Left lung (tissue), 4 donors: ENCODE measurements at regions not wholly inside any gene's neighbourhood (a gene's known extent, or its start where the extent isn't known, plus 50 kb on each side); places are given as distances from the start of the nearest gene placed in this dataset.

ENCODE experiments used
- ATAC-seq: fragments of 200-7000 bp; cut with Tn5 transposase; one replicate; pipeline ENCODE4 v1.9.1; 2020; ENCODE audit warnings: moderate library complexity
- DNase-seq, 4 donors: peaks; one replicate each; pipeline ENCODE4 v3.0.0-alpha.2; 2013 to 2020
- H3K27ac ChIP-seq, 2 donors: fragments of 200-600 bp; sonication (generic) in 1 of 2; one replicate each; pipeline versions ENCODE4 v1.5.0 to v1.8.0; 2020 to 2021
- H3K27me3 ChIP-seq, 2 donors: fragments of 200-600 bp; sonication (generic) in 1 of 2; one replicate each; pipeline versions ENCODE4 v1.5.0 to v1.8.0; 2020 to 2021
- H3K36me3 ChIP-seq, 2 donors: fragments of 200-600 bp; sonication (generic) in 1 of 2; one replicate each; pipeline versions ENCODE4 v1.5.0 to v1.8.0; 2020 to 2021
- H3K4me1 ChIP-seq, 2 donors: fragments of 200-600 bp; one replicate each; pipeline ENCODE4 v1.8.0; 2021
- H3K4me3 ChIP-seq, 2 donors: fragments of 200-600 bp; sonication (generic) in 1 of 2; one replicate each; pipeline versions ENCODE4 v1.5.0 to v1.8.0; 2020 to 2021; ENCODE audit warnings: mild to moderate bottlenecking in 1 of 2
- H3K9me3 ChIP-seq, 2 donors: fragments of 200-600 bp; sonication (generic) in 1 of 2; one replicate each; pipeline versions ENCODE4 v1.5.0 to v1.8.0; 2020 to 2021
- intact Hi-C, 2 donors: fragments of 100-400 bp; cut with DNase I; formaldehyde crosslinking; loops; one replicate each; pipeline versions ENCODE4 v1.11.2 to v1.14.2; 2022
- TF ChIP-seq, protein P1 (sequence below), 2 donors: fragments of 200-600 bp; sonication (generic) in 1 of 2; IDR thresholded peaks; one replicate each; pipeline versions ENCODE4 v1.5.0 to v1.8.0; 2021; ENCODE audit warnings: antibody characterized with exemption in 2 of 2
- donor health status: DM: no; HTN: yes; CAD: no.
- donor health status: DM: no; HTN: no; CAD: no.

DNA sequence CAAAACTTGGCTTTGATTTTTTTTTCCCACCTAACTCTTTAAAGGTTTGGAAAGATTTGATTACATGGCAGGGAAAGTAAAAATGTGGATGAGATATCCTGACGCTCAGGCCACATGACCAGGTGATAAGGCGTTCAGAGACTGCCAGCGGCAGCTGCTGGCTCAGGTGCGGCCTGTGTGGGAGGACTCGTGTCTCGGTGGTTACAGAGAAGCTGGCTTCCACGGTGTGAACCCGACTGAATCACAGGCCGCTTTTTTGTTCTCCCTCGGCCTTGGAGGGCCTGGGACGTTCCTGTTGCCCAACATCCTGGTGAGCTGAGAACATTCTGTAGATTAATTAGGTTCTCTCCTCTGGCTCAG is 124.2 kb upstream of the ZNF516 start:
- H3K27me3 ChIP-seq = no peaks in the 10 kb centered on the region
- DNase-seq (peak in 2 of 4 donors; percentile 42 to 67), ATAC-seq (peak; percentile 61)
- TF ChIP-seq, protein P1, sequence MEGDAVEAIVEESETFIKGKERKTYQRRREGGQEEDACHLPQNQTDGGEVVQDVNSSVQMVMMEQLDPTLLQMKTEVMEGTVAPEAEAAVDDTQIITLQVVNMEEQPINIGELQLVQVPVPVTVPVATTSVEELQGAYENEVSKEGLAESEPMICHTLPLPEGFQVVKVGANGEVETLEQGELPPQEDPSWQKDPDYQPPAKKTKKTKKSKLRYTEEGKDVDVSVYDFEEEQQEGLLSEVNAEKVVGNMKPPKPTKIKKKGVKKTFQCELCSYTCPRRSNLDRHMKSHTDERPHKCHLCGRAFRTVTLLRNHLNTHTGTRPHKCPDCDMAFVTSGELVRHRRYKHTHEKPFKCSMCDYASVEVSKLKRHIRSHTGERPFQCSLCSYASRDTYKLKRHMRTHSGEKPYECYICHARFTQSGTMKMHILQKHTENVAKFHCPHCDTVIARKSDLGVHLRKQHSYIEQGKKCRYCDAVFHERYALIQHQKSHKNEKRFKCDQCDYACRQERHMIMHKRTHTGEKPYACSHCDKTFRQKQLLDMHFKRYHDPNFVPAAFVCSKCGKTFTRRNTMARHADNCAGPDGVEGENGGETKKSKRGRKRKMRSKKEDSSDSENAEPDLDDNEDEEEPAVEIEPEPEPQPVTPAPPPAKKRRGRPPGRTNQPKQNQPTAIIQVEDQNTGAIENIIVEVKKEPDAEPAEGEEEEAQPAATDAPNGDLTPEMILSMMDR (IDR thresholded peaks at IDR 0.05) = no peak
- intact Hi-C loops = no loop called here
- peak overlapping the region in 1 of 2 donors; percentile 38 for H3K4me3 ChIP-seq
- H3K27ac ChIP-seq = peak overlapping the region; percentile 74 to 81
- no peaks in the 10 kb centered on the region for H3K9me3 ChIP-seq
- H3K4me1 ChIP-seq = peaks cover 14 to 36% of the 10 kb centered on the region in 2 donors
- H3K36me3 ChIP-seq = no peaks in the 10 kb centered on the region

DNA sequence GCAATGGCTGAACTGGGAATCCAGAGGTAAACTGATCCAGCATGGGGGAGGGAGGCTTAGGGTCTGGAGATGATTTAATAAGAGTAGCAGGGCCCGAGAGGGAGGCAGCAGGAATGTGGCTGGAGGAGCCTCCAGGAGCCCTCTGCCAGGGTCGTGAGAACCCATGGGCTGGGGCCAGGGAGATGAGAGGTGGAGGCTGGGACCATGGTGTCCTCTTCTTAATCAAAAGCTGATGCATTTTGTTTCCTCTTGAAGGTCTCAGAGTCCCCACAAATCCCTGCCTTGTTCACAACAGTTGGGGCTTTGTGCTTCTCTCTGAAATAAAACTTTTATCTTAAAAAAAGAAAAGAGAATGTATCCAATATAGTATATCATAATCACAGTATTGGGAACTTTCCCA is 123.7 kb upstream of the ZNF516 start:
- Histone ChIP-seq H3K27ac (peak overlapping the region in 1 of 2 donors; percentile 81), H3K4me3 (no peak overlapping the region), H3K4me1 (peaks cover 14 to 36% of the 10 kb centered on the region in 2 donors), H3K9me3 (no peaks in the 10 kb centered on the region), H3K36me3 (no peaks in the 10 kb centered on the region), H3K27me3 (no peaks in the 10 kb centered on the region)
- DNase-seq (no peak), ATAC-seq (no peak)
- intact Hi-C loops = no loop called here
- TF ChIP-seq, protein P1 (IDR thresholded peaks at IDR 0.05) = no peak

DNA sequence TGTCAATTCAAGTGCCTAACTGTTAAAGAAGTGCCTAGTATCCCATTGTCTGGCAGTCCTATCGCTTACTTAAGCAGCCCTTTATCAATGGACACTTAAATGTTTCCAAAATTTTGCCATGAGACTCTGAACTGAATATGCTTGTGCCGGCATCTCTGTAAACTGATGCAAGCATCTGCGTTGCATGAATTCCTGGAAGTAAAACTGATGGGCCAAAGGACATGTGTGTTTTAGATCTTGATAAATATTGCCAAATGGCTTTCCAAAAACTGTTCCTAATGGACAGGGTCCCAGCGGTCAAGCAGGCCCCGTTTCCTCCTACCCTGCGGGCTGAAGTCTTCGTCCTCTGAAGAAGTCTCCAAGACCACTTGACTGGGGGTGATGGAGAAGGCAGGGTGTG is 121.3 kb upstream of the ZNF516 start:
- Histone ChIP-seq H3K27ac (no peak overlapping the region), H3K9me3 (no peaks in the 10 kb centered on the region), H3K4me3 (no peak overlapping the region), H3K36me3 (no peaks in the 10 kb centered on the region), H3K27me3 (no peaks in the 10 kb centered on the region), H3K4me1 (peaks cover 7 to 28% of the 10 kb centered on the region in 2 donors)
- TF ChIP-seq, protein P1 (IDR thresholded peaks at IDR 0.05) = no peak
- DNase-seq (no peak), ATAC-seq (no peak)
- intact Hi-C loops = no loop called here

DNA sequence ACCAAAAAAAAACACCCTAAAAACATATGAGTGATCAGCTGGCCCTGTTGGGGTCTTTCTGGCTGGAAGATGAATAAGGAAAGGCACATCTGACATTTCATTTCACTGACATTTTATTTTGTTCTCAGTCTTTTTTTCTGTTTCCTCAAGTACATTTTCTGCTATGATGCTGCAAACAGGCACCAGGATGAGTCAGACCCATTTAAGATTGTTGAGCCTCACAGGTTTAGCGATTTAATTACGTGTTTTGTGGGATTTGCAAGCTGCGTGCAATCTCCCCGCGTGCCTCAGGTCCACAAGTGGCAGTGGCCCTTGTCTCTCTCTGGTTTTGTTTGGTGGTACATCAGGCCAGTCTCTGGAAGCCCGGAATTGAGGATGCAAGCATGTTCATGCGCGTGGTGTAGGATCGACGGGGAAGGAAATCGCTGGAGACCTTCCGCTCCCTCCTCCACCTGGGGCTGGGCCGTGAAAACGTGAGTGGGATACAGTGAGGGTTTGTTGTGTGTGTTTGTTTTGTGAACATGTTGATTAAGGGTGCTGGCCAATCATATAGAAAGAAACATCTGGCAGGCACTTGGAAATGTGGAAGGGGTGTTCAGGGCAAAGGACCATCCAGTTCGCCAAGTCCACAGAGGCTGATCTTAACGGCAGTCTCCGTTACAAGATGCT is 120.2 kb upstream of the ZNF516 start:
- H3K27me3 ChIP-seq = no peaks in the 10 kb centered on the region
- intact Hi-C loops = no loop called here
- no peaks in the 10 kb centered on the region for H3K36me3 ChIP-seq
- no peak overlapping the region for H3K4me3 ChIP-seq
- DNase-seq (no peak), ATAC-seq (no peak)
- H3K4me1 ChIP-seq = peaks cover 6 to 16% of the 10 kb centered on the region in 2 donors
- no peak overlapping the region for H3K27ac ChIP-seq
- no peaks in the 10 kb centered on the region for H3K9me3 ChIP-seq
- TF ChIP-seq, protein P1 (IDR thresholded peaks at IDR 0.05) = no peak

DNA sequence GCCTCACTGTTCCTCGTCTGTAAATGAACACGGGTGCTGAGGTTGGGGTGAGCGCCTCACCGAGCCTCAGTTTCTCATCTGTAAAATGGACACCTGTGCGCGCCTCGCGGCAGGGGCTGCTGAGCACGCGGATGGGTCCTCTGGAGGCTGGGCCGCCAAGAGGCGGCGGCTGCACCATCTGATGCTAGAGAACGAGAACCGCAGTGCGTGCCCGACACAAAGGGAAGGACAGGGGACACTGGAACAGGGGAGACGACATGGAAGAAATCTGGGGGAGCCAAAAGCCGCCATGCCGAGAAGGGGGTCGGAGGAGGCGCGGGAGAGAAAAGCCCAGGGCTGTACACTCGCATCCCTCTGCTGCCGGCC is 118.7 kb upstream of the ZNF516 start:
- no peaks in the 10 kb centered on the region for H3K9me3 ChIP-seq
- H3K36me3 ChIP-seq = no peaks in the 10 kb centered on the region
- H3K27me3 ChIP-seq = no peaks in the 10 kb centered on the region
- no peak overlapping the region for H3K27ac ChIP-seq
- DNase-seq (no peak), ATAC-seq (no peak)
- intact Hi-C loops = no loop called here
- TF ChIP-seq, protein P1 (IDR thresholded peaks at IDR 0.05) = no peak
- H3K4me3 ChIP-seq = no peak overlapping the region
- peaks cover 0 to 1% of the 10 kb centered on the region in 2 donors for H3K4me1 ChIP-seq
